ENCODE measurements at regions not wholly inside any gene's neighbourhood (a gene's known extent, or its start where the extent isn't known, plus 50 kb on each side); places are given as distances from the start of the nearest gene placed in this dataset.

GRCh38 chr5:164289526-164289925 lies 784.1 kb downstream of the MAT2B start:
- intact Hi-C loops (cut with DNase I): no loop called here
- no peaks in the 10 kb centered on the region for H3K27me3 ChIP-seq
- no peaks in the 10 kb centered on the region for H3K4me1 ChIP-seq
- no peak overlapping the region for H3K27ac ChIP-seq
- H3K4me3 ChIP-seq: no peak overlapping the region
- DNase-seq (no peak), ATAC-seq (no peak)
- no peaks in the 10 kb centered on the region for H3K9me3 ChIP-seq
- no peaks in the 10 kb centered on the region for H3K36me3 ChIP-seq (replicated peaks in 1 of 2; ENCODE audit: insufficient read depth in 1 of 2, low read depth in 2 of 2)
- TF ChIP-seq CTCF (IDR thresholded peaks at IDR 0.05): no peak
- TF ChIP-seq POLR2A (IDR thresholded peaks at IDR 0.05): no peak
- WGBS, 2 donors: 22 to 29% methylated on average over 1 of the region's 1 CpG

DNA sequence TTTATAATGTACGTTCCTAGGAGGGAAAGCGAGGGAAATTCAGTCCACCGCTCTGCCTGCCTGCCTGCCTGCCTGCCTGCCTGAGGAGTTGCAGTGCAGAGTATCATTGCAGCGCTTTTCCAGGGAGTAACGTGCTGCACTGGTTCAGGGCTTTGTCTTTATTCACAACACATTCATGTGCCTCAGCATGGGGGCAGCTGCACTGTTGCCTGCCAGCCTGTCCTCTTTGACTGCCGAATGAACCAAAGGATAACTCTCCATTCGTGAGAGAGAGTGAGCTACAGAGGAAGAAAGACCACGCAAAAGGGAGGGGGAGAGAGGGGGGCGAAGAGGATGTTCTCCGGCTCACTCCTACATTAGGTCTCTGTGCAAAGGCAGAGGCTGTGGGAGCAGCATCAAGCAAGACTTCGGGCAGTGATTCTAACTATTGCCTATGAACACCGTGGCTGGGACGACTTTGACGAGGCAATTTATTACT lies 791.2 kb downstream of the MAT2B start:
- DNase-seq: no peak
- no peak for TF ChIP-seq CTCF (IDR thresholded peaks at IDR 0.05)
- TF ChIP-seq POLR2A (IDR thresholded peaks at IDR 0.05): no peak
- WGBS, 2 donors: 19 to 20% methylated on average over 14 of the region's 14 CpGs
- no peaks in the 10 kb centered on the region for H3K36me3 ChIP-seq (replicated peaks in 1 of 2; ENCODE audit: insufficient read depth in 1 of 2, low read depth in 2 of 2)
- intact Hi-C loops (cut with DNase I): no loop called here
- H3K27me3 ChIP-seq: no peaks in the 10 kb centered on the region
- no peak overlapping the region for H3K4me3 ChIP-seq
- no peaks in the 10 kb centered on the region for H3K4me1 ChIP-seq
- ATAC-seq: no peak
- no peak overlapping the region for H3K27ac ChIP-seq
- H3K9me3 ChIP-seq: no peaks in the 10 kb centered on the region

DNA sequence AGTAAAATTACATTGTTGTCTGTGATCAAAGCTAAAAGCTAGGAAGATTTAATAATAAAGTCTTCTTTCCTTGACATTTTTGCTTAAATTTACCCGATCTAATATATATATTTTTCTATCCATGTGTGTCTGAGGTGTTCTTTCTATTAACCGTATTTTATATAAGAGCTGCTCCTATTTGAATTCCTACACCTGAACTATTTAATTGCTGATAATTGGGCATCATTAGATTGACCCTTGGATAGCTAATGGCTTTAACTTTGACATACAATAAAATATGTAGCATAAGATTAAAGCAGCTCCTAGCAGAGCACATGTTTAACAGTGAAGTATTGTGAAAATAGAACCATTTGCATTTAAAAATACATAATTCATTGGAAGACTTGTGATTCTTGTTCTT lies 792.7 kb downstream of the MAT2B start:
- whole genome bisulfite sequencing, 2 donors: 70% methylated on average over 2 of the region's 2 CpGs
- Histone ChIP-seq H3K9me3 (no peaks in the 10 kb centered on the region), H3K27me3 (no peaks in the 10 kb centered on the region), H3K4me3 (no peak overlapping the region), H3K4me1 (no peaks in the 10 kb centered on the region), H3K36me3 (replicated peaks in 1 of 2; ENCODE audit: insufficient read depth in 1 of 2, low read depth in 2 of 2) (no peaks in the 10 kb centered on the region), H3K27ac (no peak overlapping the region)
- ATAC-seq (no peak), DNase-seq (no peak)
- no peak for TF ChIP-seq CTCF (IDR thresholded peaks at IDR 0.05)
- TF ChIP-seq POLR2A (IDR thresholded peaks at IDR 0.05): no peak
- intact Hi-C loops (cut with DNase I): no loop called here

DNA sequence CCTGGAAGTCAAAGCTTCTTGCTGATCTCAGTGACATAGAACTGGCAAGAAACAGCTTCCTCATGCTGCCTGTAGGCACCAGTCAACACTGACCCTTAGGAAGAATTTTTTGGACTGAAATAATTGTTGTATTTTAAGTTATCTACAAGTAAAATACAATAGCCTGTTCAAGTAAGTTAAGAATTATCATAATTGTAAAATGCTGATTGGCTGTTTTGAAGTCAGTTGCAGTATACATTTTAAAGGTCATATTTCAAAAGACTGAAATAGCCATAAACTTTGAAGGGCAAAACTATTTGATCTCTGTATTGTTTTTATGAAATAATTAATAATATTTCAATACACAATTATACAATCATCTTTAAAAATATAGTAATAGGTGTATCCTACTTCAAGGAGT lies 794.9 kb downstream of the MAT2B start:
- Histone ChIP-seq H3K9me3 (no peaks in the 10 kb centered on the region), H3K36me3 (replicated peaks in 1 of 2; ENCODE audit: insufficient read depth in 1 of 2, low read depth in 2 of 2) (no peaks in the 10 kb centered on the region), H3K4me1 (no peaks in the 10 kb centered on the region), H3K4me3 (no peak overlapping the region), H3K27ac (no peak overlapping the region), H3K27me3 (no peaks in the 10 kb centered on the region)
- intact Hi-C loops (cut with DNase I): no loop called here
- DNase-seq (no peak), ATAC-seq (no peak)
- TF ChIP-seq CTCF (IDR thresholded peaks at IDR 0.05) (no peak), POLR2A (IDR thresholded peaks at IDR 0.05) (no peak)

- intact Hi-C loops (cut with DNase I): no loop called here
- ATAC-seq: no peak
- TF ChIP-seq CTCF (IDR thresholded peaks at IDR 0.05) (no peak), POLR2A (IDR thresholded peaks at IDR 0.05) (no peak)
- Histone ChIP-seq H3K27ac (no peak overlapping the region), H3K27me3 (no peaks in the 10 kb centered on the region), H3K9me3 (no peaks in the 10 kb centered on the region), H3K4me3 (no peak overlapping the region), H3K36me3 (replicated peaks in 1 of 2; ENCODE audit: insufficient read depth in 1 of 2, low read depth in 2 of 2) (no peaks in the 10 kb centered on the region), H3K4me1 (no peaks in the 10 kb centered on the region)
- no peak for DNase-seq
Measured at GRCh38 chr5:164301136-164301535, 795.7 kb downstream of the MAT2B start.
